Liver (tissue), 8 donors: ENCODE measurements at regions not wholly inside any gene's neighbourhood (a gene's known extent, or its start where the extent isn't known, plus 50 kb on each side); places are given as distances from the start of the nearest gene placed in this dataset.

Source experiments
- DNase-seq: peaks from one replicate; pipeline ENCODE4 v3.0.0-alpha.2; 2017; ENCODE audit warnings: low spot score
- H3K27ac ChIP-seq, 2 donors: one replicate each; pipeline ENCODE4 v1.7.0; 2013; ENCODE audit warnings: inconsistent platforms in 2 of 2, low read length in 2 of 2, control low read depth in 1 of 2, low read depth in 1 of 2, mild to moderate bottlenecking in 1 of 2
- H3K27me3 ChIP-seq, 4 donors: one replicate each; pipeline versions ENCODE4 v1.6.1 to v1.7.0; 2013; ENCODE audit warnings: low read length in 3 of 4, inconsistent platforms in 1 of 4, mild to moderate bottlenecking in 1 of 4, moderate library complexity in 1 of 4; ENCODE audit not compliant: control insufficient read depth in 4 of 4, insufficient read depth in 4 of 4
- H3K36me3 ChIP-seq, 4 donors: one replicate each; pipeline versions ENCODE4 v1.6.1 to v1.7.0; 2013; ENCODE audit warnings: low read length in 3 of 4, mild to moderate bottlenecking in 3 of 4, low read depth in 1 of 4, moderate library complexity in 1 of 4; ENCODE audit not compliant: control insufficient read depth in 4 of 4, insufficient read depth in 3 of 4
- H3K4me1 ChIP-seq, 4 donors: one replicate each; pipeline versions ENCODE4 v1.6.1 to v1.7.0; 2013; ENCODE audit warnings: low read length in 3 of 4, mild to moderate bottlenecking in 3 of 4, moderate library complexity in 1 of 4; ENCODE audit not compliant: control insufficient read depth in 4 of 4, insufficient read depth in 4 of 4
- H3K4me3 ChIP-seq, 3 donors: one replicate each; pipeline versions ENCODE4 v1.6.1 to v1.7.0; 2013; ENCODE audit warnings: low read length in 3 of 3, control low read depth in 1 of 3, low read depth in 1 of 3, mild to moderate bottlenecking in 1 of 3
- H3K9ac ChIP-seq, 2 donors: one replicate each; pipeline ENCODE4 v1.7.0; 2013; ENCODE audit warnings: low read length in 2 of 2, mild to moderate bottlenecking in 2 of 2, moderate library complexity in 2 of 2, control low read depth in 1 of 2, low read depth in 1 of 2
- H3K9me3 ChIP-seq, 4 donors: one replicate each; pipeline versions ENCODE4 v1.6.1 to v1.7.0; 2013; ENCODE audit warnings: low read length in 3 of 4; ENCODE audit not compliant: control insufficient read depth in 4 of 4
- ATF3 ChIP-seq: IDR thresholded peaks from 2 replicates; pipeline ENCODE4 v1.6.1; 2016; ENCODE audit warnings: antibody characterized with exemption
- CTCF ChIP-seq: fragments of 150-350 bp; IDR thresholded peaks from 2 replicates; pipeline ENCODE4 v1.5.1; 2017; ENCODE audit warnings: improper control_type of control experiment, low read depth, low read length; ENCODE audit not compliant: missing input control
- EGR1 ChIP-seq, 2 donors: IDR thresholded peaks; 2 replicates each; pipeline ENCODE4 v1.6.1; 2016 to 2018; ENCODE audit warnings: antibody characterized with exemption in 2 of 2, low read depth in 2 of 2
- FOXA1 ChIP-seq: IDR thresholded peaks from 2 replicates; pipeline ENCODE4 v1.6.1; 2016; ENCODE audit warnings: antibody characterized with exemption
- FOXA2 ChIP-seq: IDR thresholded peaks from 2 replicates; pipeline ENCODE4 v1.6.1; 2016; ENCODE audit warnings: antibody characterized with exemption
- GABPA ChIP-seq, 2 donors: IDR thresholded peaks in 1 of 2; conservative IDR thresholded peaks in 1 of 2; 2 replicates each; pipeline ENCODE4 v1.6.1; 2016; ENCODE audit warnings: antibody characterized with exemption in 2 of 2, mild to moderate bottlenecking in 1 of 2, moderate library complexity in 1 of 2
- HNF4A ChIP-seq, 2 donors: conservative IDR thresholded peaks; 2 replicates each; pipeline ENCODE4 v1.6.1; 2016; ENCODE audit warnings: antibody characterized with exemption in 2 of 2, mild to moderate bottlenecking in 2 of 2
- HNF4G ChIP-seq: IDR thresholded peaks from 2 replicates; pipeline ENCODE4 v1.6.1; 2016; ENCODE audit warnings: antibody characterized with exemption
- JUND ChIP-seq, 2 donors: IDR thresholded peaks; 2 replicates each; pipeline ENCODE4 v1.6.1; 2016; ENCODE audit warnings: antibody characterized with exemption in 2 of 2
- MAX ChIP-seq: IDR thresholded peaks from 2 replicates; pipeline ENCODE4 v1.6.1; 2016; ENCODE audit warnings: antibody characterized with exemption
- NR2F2 ChIP-seq: IDR thresholded peaks from 2 replicates; pipeline ENCODE4 v1.6.1; 2016; ENCODE audit warnings: antibody characterized with exemption
- RAD21 ChIP-seq, 2 donors: IDR thresholded peaks; 2 replicates each; pipeline ENCODE4 v1.6.1; 2016; ENCODE audit warnings: antibody characterized with exemption in 2 of 2, mild to moderate bottlenecking in 2 of 2
- REST ChIP-seq: IDR thresholded peaks from 2 replicates; pipeline ENCODE4 v1.6.1; 2016; ENCODE audit warnings: antibody characterized with exemption, mild to moderate bottlenecking
- RXRA ChIP-seq, 2 donors: IDR thresholded peaks; 2 replicates each; pipeline ENCODE4 v1.6.1; 2017 to 2018; ENCODE audit warnings: antibody characterized with exemption in 2 of 2, mild to moderate bottlenecking in 1 of 2
- SP1 ChIP-seq: IDR thresholded peaks from 2 replicates; pipeline ENCODE4 v1.6.1; 2018; ENCODE audit warnings: antibody characterized with exemption, mild to moderate bottlenecking
- TAF1 ChIP-seq: conservative IDR thresholded peaks from 2 replicates; pipeline ENCODE4 v1.6.1; 2016; ENCODE audit warnings: antibody characterized with exemption, mild to moderate bottlenecking
- YY1 ChIP-seq: IDR thresholded peaks from 2 replicates; pipeline ENCODE4 v1.6.1; 2016; ENCODE audit warnings: antibody characterized with exemption, mild to moderate bottlenecking
- ZBTB33 ChIP-seq: IDR thresholded peaks from 2 replicates; pipeline ENCODE4 v1.6.1; 2016; ENCODE audit warnings: antibody characterized with exemption
- WGBS: extraction: QIAGEN DNeasy Blood & Tissue Kit; methylation state at CpG from one replicate; pipeline ENCODE4 v1.1.7; 2013; 5-methylcytosine and 5-hydroxymethylcytosine counted together
- donor health status: healthy.
- donor health status: healthy.
- donor health status: healthy.
- donor health status: healthy.
- donor health status: healthy.

- no peaks in the 10 kb centered on the region for H3K36me3 ChIP-seq
- H3K9ac ChIP-seq = no peak overlapping the region
- H3K9me3 ChIP-seq = no peaks in the 10 kb centered on the region
- TF ChIP-seq HNF4A (conservative IDR thresholded peaks at IDR 0.05) (no peak), EGR1 (IDR thresholded peaks at IDR 0.05; ENCODE audit: low read depth in 2 of 2) (no peak), FOXA1 (no peak), NR2F2 (no peak), FOXA2 (no peak), RAD21 (IDR thresholded peaks at IDR 0.05) (no peak), ATF3 (no peak), RXRA (IDR thresholded peaks at IDR 0.05) (no peak), REST (no peak), ZBTB33 (no peak), JUND (IDR thresholded peaks at IDR 0.05) (no peak), TAF1 (no peak), GABPA (IDR thresholded peaks at IDR 0.05 in 1 of 2, conservative IDR thresholded peaks at IDR 0.05 in 1 of 2) (no peak), YY1 (no peak), HNF4G (no peak), SP1 (no peak), CTCF (no peak), MAX (no peak)
- H3K4me1 ChIP-seq = no peaks in the 10 kb centered on the region
- no peaks in the 10 kb centered on the region for H3K27me3 ChIP-seq
- H3K4me3 ChIP-seq = no peak overlapping the region
- H3K27ac ChIP-seq = no peak overlapping the region
- 79% methylated on average over 10 of the region's 10 CpGs for WGBS
- no peak for DNase-seq
These were observed 207.9 kb downstream of the NUAK1 start for GRCh38 chr12:105930557-105931503.
